ENCODE measurements at regions not wholly inside any gene's neighbourhood (a gene's known extent, or its start where the extent isn't known, plus 50 kb on each side); places are given as distances from the start of the nearest gene placed in this dataset.
"Not testable (repeated sequence)": the region's sequence is repeated elsewhere in the genome, so short reads cannot be mapped to it uniquely, and the experiment has no call there.

GRCh38 chr4:125605926-125606325 is 291.2 kb downstream of the FAT4 start:
- TF ChIP-seq, protein P1, sequence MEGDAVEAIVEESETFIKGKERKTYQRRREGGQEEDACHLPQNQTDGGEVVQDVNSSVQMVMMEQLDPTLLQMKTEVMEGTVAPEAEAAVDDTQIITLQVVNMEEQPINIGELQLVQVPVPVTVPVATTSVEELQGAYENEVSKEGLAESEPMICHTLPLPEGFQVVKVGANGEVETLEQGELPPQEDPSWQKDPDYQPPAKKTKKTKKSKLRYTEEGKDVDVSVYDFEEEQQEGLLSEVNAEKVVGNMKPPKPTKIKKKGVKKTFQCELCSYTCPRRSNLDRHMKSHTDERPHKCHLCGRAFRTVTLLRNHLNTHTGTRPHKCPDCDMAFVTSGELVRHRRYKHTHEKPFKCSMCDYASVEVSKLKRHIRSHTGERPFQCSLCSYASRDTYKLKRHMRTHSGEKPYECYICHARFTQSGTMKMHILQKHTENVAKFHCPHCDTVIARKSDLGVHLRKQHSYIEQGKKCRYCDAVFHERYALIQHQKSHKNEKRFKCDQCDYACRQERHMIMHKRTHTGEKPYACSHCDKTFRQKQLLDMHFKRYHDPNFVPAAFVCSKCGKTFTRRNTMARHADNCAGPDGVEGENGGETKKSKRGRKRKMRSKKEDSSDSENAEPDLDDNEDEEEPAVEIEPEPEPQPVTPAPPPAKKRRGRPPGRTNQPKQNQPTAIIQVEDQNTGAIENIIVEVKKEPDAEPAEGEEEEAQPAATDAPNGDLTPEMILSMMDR (IDR thresholded peaks at IDR 0.05; ENCODE audit: insufficient read depth, low read depth, low read length) = not testable (repeated sequence)
- not testable (repeated sequence) for TF ChIP-seq EZH2 (IDR thresholded peaks at IDR 0.05; ENCODE audit: insufficient read depth, low read length)
